ENCODE measurements at regions not wholly inside any gene's neighbourhood (a gene's known extent, or its start where the extent isn't known, plus 50 kb on each side); places are given as distances from the start of the nearest gene placed in this dataset.

DNA sequence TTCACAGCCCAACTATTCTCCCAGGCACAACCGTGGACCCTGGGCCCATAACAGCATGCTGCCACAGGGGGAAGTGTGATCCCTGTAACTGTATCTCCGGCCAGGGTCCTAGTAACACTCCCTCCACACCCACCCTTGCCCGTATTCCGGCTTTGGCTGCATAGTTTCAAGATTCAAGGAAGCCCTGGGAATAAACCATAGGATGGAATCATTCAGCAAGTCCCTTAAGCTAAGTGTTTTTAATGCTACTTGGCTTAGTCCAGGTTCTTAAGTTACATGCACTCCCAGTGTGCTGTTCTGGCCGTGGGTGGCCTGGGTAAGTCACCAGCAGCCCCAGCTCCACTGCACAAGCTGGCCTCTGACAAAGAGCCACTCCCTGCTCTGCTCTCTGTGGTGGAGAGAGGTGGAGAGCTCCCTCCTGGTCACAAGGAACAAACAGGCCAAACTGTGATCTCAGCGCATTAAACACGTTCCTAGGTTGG, 532.4 kb upstream of the SGCG start:
- ATAC-seq = no peak
- Histone ChIP-seq H3K9me3 (no peaks in the 10 kb centered on the region), H3K36me3 (no peaks in the 10 kb centered on the region), H3K4me1 (no peaks in the 10 kb centered on the region), H3K27me3 (no peaks in the 10 kb centered on the region), H3K27ac (no peak overlapping the region), H3K4me3 (no peak overlapping the region)
- TF ChIP-seq POLR2A (IDR thresholded peaks at IDR 0.05) (no peak), EP300 (IDR thresholded peaks at IDR 0.05) (no peak), POLR2AphosphoS5 (IDR thresholded peaks at IDR 0.05) (no peak)
- TF ChIP-seq, protein P1, sequence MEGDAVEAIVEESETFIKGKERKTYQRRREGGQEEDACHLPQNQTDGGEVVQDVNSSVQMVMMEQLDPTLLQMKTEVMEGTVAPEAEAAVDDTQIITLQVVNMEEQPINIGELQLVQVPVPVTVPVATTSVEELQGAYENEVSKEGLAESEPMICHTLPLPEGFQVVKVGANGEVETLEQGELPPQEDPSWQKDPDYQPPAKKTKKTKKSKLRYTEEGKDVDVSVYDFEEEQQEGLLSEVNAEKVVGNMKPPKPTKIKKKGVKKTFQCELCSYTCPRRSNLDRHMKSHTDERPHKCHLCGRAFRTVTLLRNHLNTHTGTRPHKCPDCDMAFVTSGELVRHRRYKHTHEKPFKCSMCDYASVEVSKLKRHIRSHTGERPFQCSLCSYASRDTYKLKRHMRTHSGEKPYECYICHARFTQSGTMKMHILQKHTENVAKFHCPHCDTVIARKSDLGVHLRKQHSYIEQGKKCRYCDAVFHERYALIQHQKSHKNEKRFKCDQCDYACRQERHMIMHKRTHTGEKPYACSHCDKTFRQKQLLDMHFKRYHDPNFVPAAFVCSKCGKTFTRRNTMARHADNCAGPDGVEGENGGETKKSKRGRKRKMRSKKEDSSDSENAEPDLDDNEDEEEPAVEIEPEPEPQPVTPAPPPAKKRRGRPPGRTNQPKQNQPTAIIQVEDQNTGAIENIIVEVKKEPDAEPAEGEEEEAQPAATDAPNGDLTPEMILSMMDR (IDR thresholded peaks at IDR 0.05) = no peak
- 52 to 60% methylated on average over 3 to 6 of the region's 7 CpGs for WGBS, 2 donors (ENCODE audit: low coverage in 1 of 2)

DNA sequence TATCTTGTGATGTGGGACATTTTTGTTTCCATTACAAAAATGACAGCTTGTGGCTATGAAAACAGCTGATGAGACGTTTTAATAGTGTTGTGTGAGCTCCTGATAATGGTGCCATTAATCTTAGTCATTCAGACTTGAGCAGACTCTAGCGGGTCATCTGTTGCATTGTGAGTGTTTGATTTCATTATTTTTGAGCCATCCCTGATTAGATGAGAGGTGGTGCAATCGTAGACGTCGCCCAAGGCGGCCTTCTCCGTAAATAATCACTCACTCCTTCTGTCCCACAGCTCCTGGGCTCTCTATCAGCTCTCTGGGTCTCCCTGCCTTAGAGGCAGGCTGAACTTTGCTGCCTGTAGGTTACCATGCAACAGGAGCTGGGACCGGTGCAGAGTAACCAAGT, 528.0 kb upstream of the SGCG start:
- H3K4me3 ChIP-seq = no peak overlapping the region

DNA sequence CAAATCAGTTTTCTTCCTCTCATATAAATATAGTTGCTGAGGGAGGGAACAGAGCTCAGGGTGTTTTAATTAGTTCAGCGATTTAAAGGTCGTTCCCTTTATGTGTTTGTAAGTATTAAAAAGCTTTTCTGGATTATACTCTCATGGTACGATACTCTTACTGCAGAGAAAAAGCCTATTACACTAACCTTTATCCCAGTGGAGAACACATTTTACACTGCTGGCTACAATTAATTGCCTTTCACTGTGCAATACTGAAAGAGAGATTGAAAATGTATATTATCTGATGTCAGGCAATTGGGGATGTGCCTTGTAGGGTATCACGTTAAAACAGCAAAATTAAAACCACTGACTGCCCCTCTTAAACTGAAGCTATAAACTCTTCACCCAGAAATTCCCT, 526.9 kb upstream of the SGCG start:
- WGBS, 2 donors (ENCODE audit: low coverage in 1 of 2) = 54 to 71% methylated on average over 4 of the region's 4 CpGs
- H3K27me3 ChIP-seq = no peaks in the 10 kb centered on the region
- TF ChIP-seq POLR2A (IDR thresholded peaks at IDR 0.05) (no peak), EP300 (IDR thresholded peaks at IDR 0.05) (no peak), POLR2AphosphoS5 (IDR thresholded peaks at IDR 0.05) (no peak)
- TF ChIP-seq, protein P1 (IDR thresholded peaks at IDR 0.05) = no peak
- no peak for ATAC-seq
- H3K9me3 ChIP-seq = no peaks in the 10 kb centered on the region
- no peak overlapping the region for H3K4me3 ChIP-seq
- H3K4me1 ChIP-seq = no peaks in the 10 kb centered on the region
- no peaks in the 10 kb centered on the region for H3K36me3 ChIP-seq
- no peak overlapping the region for H3K27ac ChIP-seq

More for the DNA sequence above, 528.0 kb upstream of the SGCG start:
- H3K27ac ChIP-seq = no peak overlapping the region
- 53 to 62% methylated on average over 3 to 8 of the region's 8 CpGs for WGBS, 2 donors (ENCODE audit: low coverage in 1 of 2)
- no peak for ATAC-seq
- no peaks in the 10 kb centered on the region for H3K36me3 ChIP-seq
- no peaks in the 10 kb centered on the region for H3K27me3 ChIP-seq
- H3K4me1 ChIP-seq = no peaks in the 10 kb centered on the region
- TF ChIP-seq POLR2AphosphoS5 (IDR thresholded peaks at IDR 0.05) (no peak), EP300 (IDR thresholded peaks at IDR 0.05) (no peak), POLR2A (IDR thresholded peaks at IDR 0.05) (no peak)
- TF ChIP-seq, protein P1 (IDR thresholded peaks at IDR 0.05) = no peak
- no peaks in the 10 kb centered on the region for H3K9me3 ChIP-seq

DNA sequence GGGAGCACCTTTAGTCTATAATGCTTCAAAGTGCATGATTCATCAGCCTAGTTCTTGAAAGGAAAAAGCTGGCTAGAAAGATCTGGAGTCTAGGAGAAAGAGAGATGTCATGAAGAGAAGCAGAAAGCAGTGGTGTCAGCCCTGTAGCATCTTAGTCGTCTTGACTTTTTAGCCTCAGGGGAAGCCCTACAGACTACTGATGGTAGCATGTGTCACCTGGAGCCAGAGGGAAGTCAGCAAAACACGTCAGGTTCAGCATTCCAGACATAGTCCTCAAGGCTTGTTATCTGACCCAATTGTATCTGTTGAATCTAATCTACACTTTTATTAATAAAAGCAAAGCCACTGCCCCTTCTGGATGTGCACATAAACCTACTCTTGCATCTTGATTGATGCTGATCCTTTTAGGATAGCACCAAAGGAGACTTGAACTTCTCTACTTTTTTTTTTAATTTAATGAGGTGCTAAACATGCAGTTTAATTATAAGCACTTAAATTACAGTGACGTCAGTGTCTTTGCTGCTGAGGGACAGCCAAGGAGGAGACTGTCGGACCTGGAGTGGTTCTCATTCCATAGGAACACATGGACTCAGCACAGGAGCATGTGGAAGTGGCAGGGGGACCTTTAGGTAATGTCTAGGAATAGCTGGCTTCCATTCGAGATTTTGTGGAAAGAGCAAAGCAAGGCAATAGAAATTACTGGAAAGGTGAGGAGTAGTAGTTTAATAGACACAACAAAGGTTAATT, 525.5 kb upstream of the SGCG start:
- Histone ChIP-seq H3K4me3 (no peak overlapping the region), H3K9me3 (no peaks in the 10 kb centered on the region), H3K27me3 (no peaks in the 10 kb centered on the region), H3K36me3 (no peaks in the 10 kb centered on the region), H3K27ac (no peak overlapping the region), H3K4me1 (no peaks in the 10 kb centered on the region)
- no peak for ATAC-seq
- TF ChIP-seq EP300 (IDR thresholded peaks at IDR 0.05) (no peak), POLR2A (IDR thresholded peaks at IDR 0.05) (no peak), POLR2AphosphoS5 (IDR thresholded peaks at IDR 0.05) (no peak)
- TF ChIP-seq, protein P1 (IDR thresholded peaks at IDR 0.05) = no peak
- 14 to 38% methylated on average over 4 of the region's 5 CpGs for WGBS, 2 donors (ENCODE audit: low coverage in 1 of 2)

DNA sequence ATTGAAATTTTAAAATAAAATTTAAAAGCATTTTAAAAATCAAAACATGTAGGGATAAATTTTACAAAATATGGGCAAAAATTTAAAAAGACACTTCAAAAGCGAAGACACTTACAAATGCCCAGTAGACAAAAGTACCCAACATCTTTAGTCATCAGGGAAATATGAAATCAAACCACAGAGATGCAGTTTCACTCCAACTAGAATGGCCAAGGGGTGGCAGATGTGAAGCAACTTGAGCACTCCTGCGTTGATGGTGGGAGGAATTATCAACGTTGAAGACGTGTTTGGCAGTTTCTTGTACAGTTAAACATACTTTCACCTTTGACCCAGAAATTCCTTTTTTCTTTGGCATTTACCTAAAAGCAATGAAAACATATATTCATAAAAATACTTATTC, 518.0 kb upstream of the SGCG start:
- H3K4me3 ChIP-seq = no peak overlapping the region
- TF ChIP-seq POLR2A (IDR thresholded peaks at IDR 0.05) (no peak), POLR2AphosphoS5 (IDR thresholded peaks at IDR 0.05) (no peak), EP300 (IDR thresholded peaks at IDR 0.05) (no peak)
- TF ChIP-seq, protein P1 (IDR thresholded peaks at IDR 0.05) = no peak
- no peaks in the 10 kb centered on the region for H3K4me1 ChIP-seq
- ATAC-seq = no peak
- H3K27me3 ChIP-seq = no peaks in the 10 kb centered on the region
- H3K9me3 ChIP-seq = no peaks in the 10 kb centered on the region
- H3K36me3 ChIP-seq = no peaks in the 10 kb centered on the region
- 47 to 51% methylated on average over 4 of the region's 4 CpGs for WGBS, 2 donors (ENCODE audit: low coverage in 1 of 2)
- no peak overlapping the region for H3K27ac ChIP-seq

All from gastroesophageal sphincter (tissue), 4 donors.